ENCODE measurements at regions not wholly inside any gene's neighbourhood (a gene's known extent, or its start where the extent isn't known, plus 50 kb on each side); places are given as distances from the start of the nearest gene placed in this dataset.

- TF ChIP-seq CTCF (IDR thresholded peaks at IDR 0.05) (no peak), POLR2A (IDR thresholded peaks at IDR 0.05) (no peak)
These were observed 459.3 kb downstream of the BRD1 start for GRCh38 chr22:49368221-49368975.

Data from heart left ventricle (tissue), 13 donors.